ENCODE measurements at regions not wholly inside any gene's neighbourhood (a gene's known extent, or its start where the extent isn't known, plus 50 kb on each side); places are given as distances from the start of the nearest gene placed in this dataset.

GRCh38 chr5:16313761-16314160 lies 134.2 kb upstream of the MARCHF11 start:
- no peak for DNase-seq
- peaks cover 11 to 17% of the 10 kb centered on the region in 2 donors for H3K9me3 ChIP-seq (replicated peaks in 1 of 2; ENCODE audit: control insufficient read depth in 1 of 2, insufficient read depth in 1 of 2, low read length in 2 of 2)
- TF ChIP-seq CTCF (IDR thresholded peaks at IDR 0.05): no peak
- H3K79me2 ChIP-seq (ENCODE audit: insufficient read depth, low read length): no peaks in the 10 kb centered on the region
- H3K27me3 ChIP-seq (ENCODE audit: control insufficient read depth in 2 of 2, insufficient read depth in 2 of 2, low read length in 2 of 2): no peaks in the 10 kb centered on the region
- H3K9me3 Mint-ChIP-seq: peaks cover 0 to 11% (median 2%) of the 10 kb centered on the region in 7 donors
- no peak overlapping the region for H3K27ac ChIP-seq (ENCODE audit: low read depth in 1 of 2, low read length in 2 of 2)
- H3K27ac Mint-ChIP-seq: no peak overlapping the region
- H3K27me3 Mint-ChIP-seq (ENCODE audit: low read depth in 3 of 3): peaks cover 0 to 2% (median 0%) of the 10 kb centered on the region in 3 donors
- no peak overlapping the region for H3K4me3 ChIP-seq (replicated peaks in 1 of 3; ENCODE audit: low read depth in 2 of 3, low read length in 3 of 3)
- no peak overlapping the region for H3K9ac ChIP-seq (ENCODE audit: insufficient read depth, low read length, poor library complexity, severe bottlenecking)
- H3K36me3 Mint-ChIP-seq: no peaks in the 10 kb centered on the region
- no peaks in the 10 kb centered on the region for H3K4me1 Mint-ChIP-seq
- H3K4me1 ChIP-seq (ENCODE audit: control insufficient read depth in 1 of 2, insufficient read depth in 2 of 2, low read length in 2 of 2): no peaks in the 10 kb centered on the region
- H3K4me2 ChIP-seq (replicated peaks; ENCODE audit: extremely low read depth, low read length, poor library complexity, severe bottlenecking): no peak overlapping the region
- no peak overlapping the region for H2AFZ ChIP-seq (ENCODE audit: insufficient read depth, low read depth, low read length, poor library complexity, severe bottlenecking)
- H3K4me3 Mint-ChIP-seq: no peak overlapping the region
- no peaks in the 10 kb centered on the region for H4K20me1 ChIP-seq (ENCODE audit: insufficient read depth, low read length)
- WGBS (ENCODE audit: insufficient coverage): 57% methylated on average over 2 of the region's 3 CpGs
- no peaks in the 10 kb centered on the region for H3K36me3 ChIP-seq (replicated peaks in 1 of 2; ENCODE audit: control insufficient read depth in 1 of 2, insufficient read depth in 2 of 2, low read length in 2 of 2)
- intact Hi-C loops (cut with micrococcal nuclease): no loop called here

GRCh38 chr5:16312785-16313184 lies 133.2 kb upstream of the MARCHF11 start:
- no peaks in the 10 kb centered on the region for H4K20me1 ChIP-seq (ENCODE audit: insufficient read depth, low read length)
- peaks cover 11 to 17% of the 10 kb centered on the region in 2 donors for H3K9me3 ChIP-seq (replicated peaks in 1 of 2; ENCODE audit: control insufficient read depth in 1 of 2, insufficient read depth in 1 of 2, low read length in 2 of 2)
- peaks cover 0 to 12% (median 2%) of the 10 kb centered on the region in 7 donors for H3K9me3 Mint-ChIP-seq
- H3K27me3 Mint-ChIP-seq (ENCODE audit: low read depth in 3 of 3): peaks cover 0 to 2% (median 0%) of the 10 kb centered on the region in 3 donors
- no peaks in the 10 kb centered on the region for H3K4me1 Mint-ChIP-seq
- H3K27me3 ChIP-seq (ENCODE audit: control insufficient read depth in 2 of 2, insufficient read depth in 2 of 2, low read length in 2 of 2): no peaks in the 10 kb centered on the region
- H3K27ac ChIP-seq (ENCODE audit: low read depth in 1 of 2, low read length in 2 of 2): no peak overlapping the region
- H3K36me3 ChIP-seq (replicated peaks in 1 of 2; ENCODE audit: control insufficient read depth in 1 of 2, insufficient read depth in 2 of 2, low read length in 2 of 2): no peaks in the 10 kb centered on the region
- no peak overlapping the region for H2AFZ ChIP-seq (ENCODE audit: insufficient read depth, low read depth, low read length, poor library complexity, severe bottlenecking)
- intact Hi-C loops (cut with micrococcal nuclease): no loop called here
- no peak overlapping the region for H3K4me3 ChIP-seq (replicated peaks in 1 of 3; ENCODE audit: low read depth in 2 of 3, low read length in 3 of 3)
- H3K4me1 ChIP-seq (ENCODE audit: control insufficient read depth in 1 of 2, insufficient read depth in 2 of 2, low read length in 2 of 2): no peaks in the 10 kb centered on the region
- H3K36me3 Mint-ChIP-seq: no peaks in the 10 kb centered on the region
- no CpG with 5 or more reads among the region's 3 CpGs for WGBS (ENCODE audit: insufficient coverage)
- H3K4me3 Mint-ChIP-seq: no peak overlapping the region
- H3K27ac Mint-ChIP-seq: no peak overlapping the region
- no peak for TF ChIP-seq CTCF (IDR thresholded peaks at IDR 0.05)
- no peak overlapping the region for H3K4me2 ChIP-seq (replicated peaks; ENCODE audit: extremely low read depth, low read length, poor library complexity, severe bottlenecking)
- DNase-seq: no peak
- H3K9ac ChIP-seq (ENCODE audit: insufficient read depth, low read length, poor library complexity, severe bottlenecking): no peak overlapping the region
- no peaks in the 10 kb centered on the region for H3K79me2 ChIP-seq (ENCODE audit: insufficient read depth, low read length)

Data from CD14-positive monocyte (primary cell).